CD14-positive monocyte (primary cell): ENCODE measurements at regions not wholly inside any gene's neighbourhood (a gene's known extent, or its start where the extent isn't known, plus 50 kb on each side); places are given as distances from the start of the nearest gene placed in this dataset.

Experiments used
- DNase-seq, 3 donors: peaks; one replicate each; pipeline ENCODE4 v3.0.0-alpha.2; 2011 to 2022
- H2AFZ ChIP-seq: 2 replicates; pipeline ENCODE4 v1.6.0; 2012; ENCODE audit warnings: mild to moderate bottlenecking, low read depth, low read length, inconsistent platforms; ENCODE audit not compliant: insufficient read depth, poor library complexity, severe bottlenecking
- H3K27ac ChIP-seq, 2 donors: 1 replicate in 1 of 2; 2 replicates in 1 of 2; pipeline ENCODE4 v1.5.1; 2012 to 2013; ENCODE audit warnings: low read length in 2 of 2, control low read depth in 1 of 2, inconsistent platforms in 1 of 2, low read depth in 1 of 2, mild to moderate bottlenecking in 1 of 2
- H3K27me3 ChIP-seq, 2 donors: one replicate each; pipeline versions ENCODE4 v1.6.0 to v1.6.1; 2011 to 2013; ENCODE audit warnings: low read length in 2 of 2; ENCODE audit not compliant: control insufficient read depth in 2 of 2, insufficient read depth in 2 of 2
- H3K36me3 ChIP-seq, 2 donors: replicated peaks in 1 of 2; 1 replicate in 1 of 2; 2 replicates in 1 of 2; pipeline versions ENCODE4 v1.5.1 to v1.6.1; 2012 to 2013; ENCODE audit warnings: low read length in 2 of 2, control low read depth in 1 of 2, inconsistent platforms in 1 of 2, mild to moderate bottlenecking in 1 of 2; ENCODE audit not compliant: insufficient read depth in 2 of 2, control insufficient read depth in 1 of 2
- H3K4me1 ChIP-seq, 2 donors: 1 replicate in 1 of 2; 2 replicates in 1 of 2; pipeline versions ENCODE4 v1.5.1 to v1.6.1; 2012 to 2013; ENCODE audit warnings: low read length in 2 of 2, control low read depth in 1 of 2, inconsistent platforms in 1 of 2, mild to moderate bottlenecking in 1 of 2, moderate library complexity in 1 of 2; ENCODE audit not compliant: insufficient read depth in 2 of 2, control insufficient read depth in 1 of 2
- H3K4me2 ChIP-seq: replicated peaks from 2 replicates; pipeline ENCODE3; 2012; ENCODE audit warnings: low read length, moderate library complexity, mild to moderate bottlenecking; ENCODE audit not compliant: poor library complexity, severe bottlenecking; ENCODE audit errors: extremely low read depth
- H3K4me3 ChIP-seq, 3 experiments: fragments of 200-600 bp in 1 of 3; sonication (generic) in 1 of 3; replicated peaks in 1 of 3; 1 replicate in 2 of 3; 2 replicates in 1 of 3; pipeline ENCODE4 v1.5.1; 2011 to 2013; ENCODE audit warnings: low read length in 3 of 3, mild to moderate bottlenecking in 3 of 3, control low read depth in 2 of 3, low read depth in 2 of 3, inconsistent platforms in 1 of 3, moderate library complexity in 1 of 3
- H3K79me2 ChIP-seq: 2 replicates; pipeline ENCODE4 v1.6.0; 2012; ENCODE audit warnings: mild to moderate bottlenecking, control low read depth, inconsistent platforms, low read length, moderate library complexity; ENCODE audit not compliant: insufficient read depth
- H3K9ac ChIP-seq: 2 replicates; pipeline ENCODE4 v1.6.0; 2017; ENCODE audit warnings: low read length, mild to moderate bottlenecking; ENCODE audit not compliant: insufficient read depth, poor library complexity, severe bottlenecking
- H3K9me3 ChIP-seq, 2 donors: replicated peaks in 1 of 2; 1 replicate in 1 of 2; 2 replicates in 1 of 2; pipeline versions ENCODE4 v1.5.1 to v1.6.1; 2012 to 2013; ENCODE audit warnings: low read length in 2 of 2, control low read depth in 1 of 2; ENCODE audit not compliant: control insufficient read depth in 1 of 2, insufficient read depth in 1 of 2
- H4K20me1 ChIP-seq: 2 replicates; pipeline ENCODE4 v1.6.0; 2012; ENCODE audit warnings: mild to moderate bottlenecking, low read length, control low read depth, moderate library complexity; ENCODE audit not compliant: insufficient read depth
- H3K27ac Mint-ChIP-seq, 7 donors: one replicate each; pipeline ENCODE4 v1.8.0; 2020; ENCODE audit warnings: mild to moderate bottlenecking in 7 of 7, mixed read lengths in 7 of 7, moderate library complexity in 6 of 7, inconsistent platforms in 2 of 7
- H3K27me3 Mint-ChIP-seq, 3 donors: one replicate each; pipeline ENCODE4 v1.8.0; 2021 to 2022; ENCODE audit warnings: low read depth in 3 of 3, mild to moderate bottlenecking in 3 of 3, mixed read lengths in 3 of 3, moderate library complexity in 3 of 3, inconsistent platforms in 1 of 3
- H3K36me3 Mint-ChIP-seq, 2 donors: one replicate each; pipeline ENCODE4 v1.8.0; 2020; ENCODE audit warnings: mixed read lengths in 2 of 2, inconsistent platforms in 1 of 2, mild to moderate bottlenecking in 1 of 2
- H3K4me1 Mint-ChIP-seq: one replicate; pipeline ENCODE4 v1.8.0; 2020; ENCODE audit warnings: mild to moderate bottlenecking, mixed read lengths
- H3K4me3 Mint-ChIP-seq, 2 donors: one replicate each; pipeline ENCODE4 v1.8.0; 2020; ENCODE audit warnings: mild to moderate bottlenecking in 2 of 2, mixed read lengths in 2 of 2, moderate library complexity in 1 of 2
- H3K9me3 Mint-ChIP-seq, 7 donors: one replicate each; pipeline ENCODE4 v1.8.0; 2020 to 2022; ENCODE audit warnings: mixed read lengths in 7 of 7, mild to moderate bottlenecking in 6 of 7, moderate library complexity in 6 of 7, inconsistent platforms in 2 of 7
- WGBS: methylation state at CpG from one replicate; pipeline ENCODE4 v1.1.5; 2013; ENCODE audit warnings: missing lambda C conversion rate; ENCODE audit not compliant: insufficient coverage; 5-methylcytosine and 5-hydroxymethylcytosine counted together
- intact Hi-C, 2 donors: fragments of 100-400 bp; cut with micrococcal nuclease; formaldehyde crosslinking; loops; one replicate each; pipeline versions ENCODE4 v1.15.0 to v1.15.1; 2023
- TF ChIP-seq, protein P1 (sequence below): fragments of 200-600 bp; IDR thresholded peaks from one replicate; pipeline ENCODE4 v1.8.0; 2022; ENCODE audit warnings: antibody characterized with exemption, mild to moderate bottlenecking

DNA sequence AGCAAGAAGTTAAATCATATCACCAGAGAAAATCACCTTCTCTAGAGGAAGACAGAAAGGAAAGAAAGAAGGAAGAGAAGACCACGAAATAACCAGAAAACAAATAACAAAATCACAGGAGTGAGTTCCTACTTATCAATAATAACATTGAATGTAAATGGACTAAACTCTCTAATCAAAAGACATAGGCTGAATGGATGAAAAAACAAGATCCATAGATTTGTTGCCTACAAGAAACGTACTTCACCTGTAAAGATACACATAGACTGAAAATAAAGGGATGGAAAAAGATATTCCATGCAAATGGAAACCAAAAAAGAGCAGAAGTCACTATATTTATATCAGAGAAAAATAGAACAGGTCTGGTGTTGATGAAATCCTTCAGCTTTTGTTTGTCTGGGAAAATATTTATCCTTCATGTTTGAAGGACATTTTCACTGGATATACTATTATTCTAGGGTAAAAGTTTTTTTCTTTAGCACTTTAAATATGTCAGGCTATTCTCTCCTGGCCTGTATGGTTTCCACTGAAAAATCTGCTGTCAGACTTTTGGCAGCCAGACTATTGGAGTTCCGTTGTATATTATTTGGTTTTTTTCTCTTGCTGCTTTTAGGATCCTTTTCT, 202.5 kb upstream of the DUSP10 start:
- Histone ChIP-seq H3K9me3 (peaks cover 9 to 17% of the 10 kb centered on the region in 2 donors), H3K27me3 (no peaks in the 10 kb centered on the region), H3K4me2 (no peak overlapping the region), H3K79me2 (no peaks in the 10 kb centered on the region), H3K27ac (no peak overlapping the region), H3K4me1 (no peaks in the 10 kb centered on the region), H2AFZ (no peak overlapping the region), H3K4me3 (no peak overlapping the region), H3K36me3 (peaks cover 0 to 6% of the 10 kb centered on the region in 2 donors), H4K20me1 (no peaks in the 10 kb centered on the region), H3K9ac (no peak overlapping the region)
- no CpG with 5 or more reads among the region's 3 CpGs for WGBS
- TF ChIP-seq, protein P1, sequence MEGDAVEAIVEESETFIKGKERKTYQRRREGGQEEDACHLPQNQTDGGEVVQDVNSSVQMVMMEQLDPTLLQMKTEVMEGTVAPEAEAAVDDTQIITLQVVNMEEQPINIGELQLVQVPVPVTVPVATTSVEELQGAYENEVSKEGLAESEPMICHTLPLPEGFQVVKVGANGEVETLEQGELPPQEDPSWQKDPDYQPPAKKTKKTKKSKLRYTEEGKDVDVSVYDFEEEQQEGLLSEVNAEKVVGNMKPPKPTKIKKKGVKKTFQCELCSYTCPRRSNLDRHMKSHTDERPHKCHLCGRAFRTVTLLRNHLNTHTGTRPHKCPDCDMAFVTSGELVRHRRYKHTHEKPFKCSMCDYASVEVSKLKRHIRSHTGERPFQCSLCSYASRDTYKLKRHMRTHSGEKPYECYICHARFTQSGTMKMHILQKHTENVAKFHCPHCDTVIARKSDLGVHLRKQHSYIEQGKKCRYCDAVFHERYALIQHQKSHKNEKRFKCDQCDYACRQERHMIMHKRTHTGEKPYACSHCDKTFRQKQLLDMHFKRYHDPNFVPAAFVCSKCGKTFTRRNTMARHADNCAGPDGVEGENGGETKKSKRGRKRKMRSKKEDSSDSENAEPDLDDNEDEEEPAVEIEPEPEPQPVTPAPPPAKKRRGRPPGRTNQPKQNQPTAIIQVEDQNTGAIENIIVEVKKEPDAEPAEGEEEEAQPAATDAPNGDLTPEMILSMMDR: no peak
- DNase-seq: no peak
- H3K27ac Mint-ChIP-seq: no peak overlapping the region
- peaks cover 0 to 2% (median 2%) of the 10 kb centered on the region in 3 donors for H3K27me3 Mint-ChIP-seq
- no peak overlapping the region for H3K4me3 Mint-ChIP-seq
- no peaks in the 10 kb centered on the region for H3K4me1 Mint-ChIP-seq
- H3K36me3 Mint-ChIP-seq: peaks cover 17 to 33% of the 10 kb centered on the region in 2 donors
- intact Hi-C loops: no loop called here
- H3K9me3 Mint-ChIP-seq: peaks cover 9 to 23% (median 16%) of the 10 kb centered on the region in 7 donors

- no peak overlapping the region for H3K4me3 ChIP-seq
Observed at GRCh38 chr1:221940631-221941030, 198.7 kb upstream of the DUSP10 start.

More at GRCh38 chr1:221940631-221941030, 198.7 kb upstream of the DUSP10 start:
- no CpG with 5 or more reads among the region's 1 CpG for WGBS
- no peak overlapping the region for H3K9ac ChIP-seq
- no peaks in the 10 kb centered on the region for H3K27me3 ChIP-seq
- no peaks in the 10 kb centered on the region for H4K20me1 ChIP-seq
- no peak overlapping the region for H3K4me2 ChIP-seq
- no peaks in the 10 kb centered on the region for H3K36me3 ChIP-seq
- no peaks in the 10 kb centered on the region for H3K4me1 Mint-ChIP-seq
- peaks cover 6 to 11% of the 10 kb centered on the region in 2 donors for H3K36me3 Mint-ChIP-seq
- H3K27ac ChIP-seq: no peak overlapping the region
- H3K4me1 ChIP-seq: no peaks in the 10 kb centered on the region
- H3K27ac Mint-ChIP-seq: peak overlapping the region in 1 of 7 donors; percentile 42
- H3K4me3 Mint-ChIP-seq: no peak overlapping the region
- intact Hi-C loops: no loop called here
- TF ChIP-seq, protein P1: no peak
- no peak overlapping the region for H2AFZ ChIP-seq
- H3K9me3 ChIP-seq: peaks cover 5 to 7% of the 10 kb centered on the region in 2 donors
- peaks cover 0 to 2% (median 0%) of the 10 kb centered on the region in 3 donors for H3K27me3 Mint-ChIP-seq
- peaks cover 4 to 14% (median 9%) of the 10 kb centered on the region in 7 donors for H3K9me3 Mint-ChIP-seq
- H3K79me2 ChIP-seq: no peaks in the 10 kb centered on the region
- DNase-seq: no peak
